ENCODE measurements at regions not wholly inside any gene's neighbourhood (a gene's known extent, or its start where the extent isn't known, plus 50 kb on each side); places are given as distances from the start of the nearest gene placed in this dataset.
"Not testable (repeated sequence)": the region's sequence is repeated elsewhere in the genome, so short reads cannot be mapped to it uniquely, and the experiment has no call there.

DNA sequence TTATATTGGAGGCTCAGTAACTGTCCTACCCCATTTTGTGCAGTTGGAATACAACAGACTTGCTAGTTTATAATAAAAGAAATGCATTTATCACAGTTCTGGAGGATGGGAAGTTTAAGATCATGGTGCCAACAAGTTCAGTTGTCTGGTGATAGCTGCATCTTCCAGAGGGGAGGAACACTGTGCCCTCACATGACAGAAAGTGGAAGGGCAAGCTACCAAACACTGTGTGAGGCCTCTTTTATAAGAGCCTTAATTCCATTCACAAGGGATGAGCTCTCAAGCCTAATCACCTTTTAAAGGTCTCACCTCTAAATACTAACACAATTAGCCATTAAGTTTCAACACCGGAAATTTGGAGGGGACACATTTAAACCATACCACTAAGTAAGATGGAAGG is 1073.9 kb downstream of the PLOD2 start:
- DNase-seq = no peak

DNA sequence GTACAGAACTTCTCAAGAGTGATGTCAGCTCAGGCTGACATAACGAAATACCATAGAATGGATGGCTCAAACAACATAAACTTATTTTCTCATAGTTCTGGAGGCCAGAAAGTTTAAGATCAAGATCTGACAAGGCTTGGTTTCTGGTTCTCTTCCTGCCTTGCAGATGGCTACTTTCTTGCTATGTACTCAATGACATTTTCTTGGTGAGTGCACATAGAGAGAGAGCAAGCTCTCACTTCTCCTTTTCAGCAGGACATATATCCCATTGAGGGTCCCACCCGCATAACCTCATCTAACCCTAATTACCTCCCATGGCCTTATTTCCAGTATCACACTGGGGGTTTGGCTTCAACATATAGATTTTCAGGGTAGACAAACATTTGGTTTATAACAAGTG is 1072.1 kb downstream of the PLOD2 start:
- no peak for DNase-seq

DNA sequence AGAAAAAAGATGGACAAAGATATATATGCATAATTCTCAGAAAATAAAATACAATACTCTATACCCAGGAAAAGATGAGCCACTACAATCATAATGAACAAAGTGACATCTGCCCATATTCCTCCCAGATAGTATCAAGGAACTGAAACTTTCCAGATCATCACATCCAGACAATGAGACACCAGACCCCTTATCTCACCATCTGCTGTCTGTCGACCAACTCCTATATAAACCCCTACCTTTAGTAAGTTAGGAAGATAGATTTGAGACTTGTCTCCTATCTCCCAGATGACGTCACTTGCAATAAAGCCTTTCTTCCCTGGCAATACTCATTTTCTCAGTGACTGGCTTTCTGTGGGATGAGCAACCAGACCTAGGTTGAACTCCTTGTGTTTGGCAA is 1071.6 kb downstream of the PLOD2 start:
- no peak for DNase-seq

DNA sequence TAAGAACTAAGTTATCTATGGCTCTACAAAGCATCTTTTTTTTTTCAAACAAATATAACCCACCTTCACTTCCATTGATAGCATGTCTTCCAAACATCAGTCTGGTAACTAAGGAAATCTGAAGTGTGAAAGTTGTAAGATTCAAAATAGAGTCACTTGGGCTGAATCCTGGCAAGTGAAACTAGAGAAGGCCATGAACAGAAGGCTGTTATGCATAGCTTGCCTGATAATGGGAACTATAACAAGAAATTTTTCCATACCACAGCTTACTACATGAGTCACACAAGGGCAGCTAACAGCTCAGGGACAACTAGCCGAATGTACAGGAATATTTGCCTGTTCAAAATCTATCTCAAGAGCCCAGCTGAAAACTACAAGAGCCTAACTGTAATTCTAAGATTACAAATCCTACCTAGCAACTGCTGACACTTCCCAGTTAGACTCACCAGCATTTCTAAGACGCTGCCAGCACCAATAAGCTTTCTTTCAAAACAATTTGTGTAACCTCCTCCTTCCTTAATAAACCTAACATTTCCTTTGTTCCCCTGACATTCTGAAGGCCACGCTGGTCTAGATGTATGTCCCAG is 1066.5 kb downstream of the PLOD2 start:
- peak; percentile 57 for DNase-seq

DNA sequence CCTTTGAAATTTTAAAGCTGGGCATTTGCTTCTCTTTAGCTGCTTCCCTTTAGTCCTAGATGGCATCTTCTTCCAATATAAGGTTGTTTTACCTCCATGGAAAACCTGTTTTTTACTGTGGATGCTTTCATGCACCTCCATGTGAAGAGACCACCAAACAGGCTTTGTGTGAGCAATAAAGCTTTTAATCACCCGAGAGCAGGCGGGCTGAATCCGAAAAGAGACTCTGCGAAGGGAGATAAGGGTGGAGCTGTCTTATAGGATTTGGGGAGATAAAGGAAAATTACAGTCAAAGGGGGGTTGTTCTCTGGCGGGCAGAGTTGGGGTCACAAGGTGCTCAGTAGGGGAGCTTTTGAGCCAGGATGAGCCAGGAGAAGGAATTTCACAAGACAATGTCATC is 1049.8 kb downstream of the PLOD2 start:
- DNase-seq = not testable (repeated sequence)

DNA sequence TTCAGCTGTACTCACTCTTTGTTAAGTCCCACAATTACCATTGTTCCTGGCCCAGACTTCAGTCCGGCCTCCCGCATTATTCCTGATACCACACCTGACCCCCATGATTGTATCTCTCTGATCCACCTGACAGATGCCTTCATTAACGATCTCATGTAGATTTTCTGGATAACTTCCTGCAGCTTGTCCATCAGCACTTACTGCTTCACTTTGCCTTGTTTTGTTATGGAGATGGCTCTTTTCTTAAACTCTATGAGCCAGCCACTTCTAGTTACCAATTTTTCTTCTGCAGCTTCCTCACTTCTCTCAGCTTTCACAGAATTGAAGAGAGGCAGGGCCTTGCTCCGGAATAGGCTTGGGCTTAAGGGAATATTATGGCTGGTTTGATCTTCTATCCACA is 1044.2 kb downstream of the PLOD2 start:
- no peak for DNase-seq

DNA sequence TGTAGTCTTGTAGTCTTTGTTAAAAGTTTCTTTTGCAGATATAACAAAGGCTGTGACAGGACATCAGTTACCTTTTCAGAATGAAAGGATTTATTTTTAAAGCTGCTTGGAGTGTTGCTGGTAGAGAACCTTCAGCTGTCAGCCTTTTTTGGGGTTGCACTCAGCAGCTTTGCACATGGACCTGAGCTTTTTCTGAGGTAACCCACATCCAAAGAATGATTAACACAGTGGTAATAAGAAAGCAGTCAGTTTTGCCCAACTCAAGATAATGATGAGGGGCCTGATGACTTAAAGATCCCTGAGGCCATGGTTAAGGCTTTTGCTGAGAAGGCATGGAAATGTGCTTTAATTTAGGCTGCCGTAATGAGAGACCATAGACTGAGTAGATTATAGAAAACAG is 1042.7 kb downstream of the PLOD2 start:
- DNase-seq = no peak

DNA sequence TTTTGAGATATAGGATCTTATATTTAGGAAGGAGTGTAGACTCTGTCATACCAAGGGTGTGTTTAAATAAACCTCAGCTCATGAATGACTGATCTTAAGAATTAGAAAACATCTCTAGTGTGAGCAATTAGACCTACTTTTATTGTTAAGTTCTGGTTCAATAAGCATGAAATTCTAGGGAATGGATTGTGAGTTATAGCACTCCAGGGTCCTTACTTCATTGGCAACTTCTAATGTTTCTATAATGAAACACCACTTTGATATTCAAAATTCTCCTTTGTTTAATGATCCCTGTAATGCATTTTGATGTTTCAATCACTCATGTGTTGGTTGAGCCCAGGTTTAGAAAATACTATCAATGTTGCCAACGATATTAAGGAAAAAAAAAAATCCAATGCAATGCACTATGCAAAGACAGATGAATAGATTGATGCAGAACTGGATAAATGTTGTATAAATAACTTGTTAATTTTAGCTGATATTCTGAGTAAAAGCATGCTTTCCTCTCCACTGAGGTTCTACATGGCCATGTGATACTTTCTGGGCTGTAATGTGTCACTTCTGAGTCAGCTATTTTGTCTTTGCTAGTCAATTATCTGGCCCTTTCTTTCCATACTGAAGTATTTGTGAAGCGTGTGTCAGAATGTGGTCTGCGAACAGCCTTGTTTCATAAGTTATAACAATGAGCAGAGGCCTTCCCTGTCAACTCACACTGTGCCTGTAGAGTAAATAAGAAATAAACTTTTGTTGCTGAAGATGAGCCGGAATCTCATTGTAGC is 1035.9 kb downstream of the PLOD2 start:
- no peak for DNase-seq

DNA sequence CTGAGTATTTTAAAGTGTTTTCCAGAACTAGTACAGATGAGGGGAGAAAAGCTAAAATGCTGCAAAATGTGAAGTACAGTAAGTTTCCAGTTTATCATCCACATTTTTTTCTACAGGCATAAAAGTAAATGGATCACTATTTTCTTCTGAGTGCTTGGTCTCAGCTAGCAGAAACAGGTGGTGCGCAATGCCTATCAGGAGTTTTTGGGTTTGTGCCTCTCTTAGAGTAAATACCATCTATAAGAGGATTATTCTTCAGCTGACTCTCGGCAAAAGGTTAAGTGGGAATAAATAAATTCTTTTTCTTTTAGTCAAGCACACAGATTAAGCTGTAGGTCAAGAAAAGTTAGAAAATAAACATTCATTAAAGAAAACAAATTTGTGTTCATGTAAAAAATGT is 1027.7 kb downstream of the PLOD2 start:
- DNase-seq = no peak

DNA sequence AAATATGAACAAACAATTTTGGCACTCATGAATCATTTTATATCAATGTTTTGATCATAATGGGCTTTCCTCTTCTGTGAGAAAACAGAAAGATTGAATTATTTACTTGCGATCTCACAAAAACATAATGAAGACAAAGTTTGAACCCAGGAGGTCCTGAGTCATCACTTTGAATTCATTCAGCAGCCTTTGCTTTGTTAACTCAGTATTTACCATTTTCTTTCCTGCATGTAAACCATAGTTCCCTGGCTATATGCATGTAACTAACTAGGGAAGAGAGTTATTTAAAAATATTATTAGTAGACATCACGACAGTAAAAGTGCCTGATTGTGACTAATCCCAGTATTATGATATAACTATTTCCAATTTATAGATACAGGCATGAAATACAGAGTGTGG is 1026.2 kb downstream of the PLOD2 start:
- DNase-seq = no peak

DNA sequence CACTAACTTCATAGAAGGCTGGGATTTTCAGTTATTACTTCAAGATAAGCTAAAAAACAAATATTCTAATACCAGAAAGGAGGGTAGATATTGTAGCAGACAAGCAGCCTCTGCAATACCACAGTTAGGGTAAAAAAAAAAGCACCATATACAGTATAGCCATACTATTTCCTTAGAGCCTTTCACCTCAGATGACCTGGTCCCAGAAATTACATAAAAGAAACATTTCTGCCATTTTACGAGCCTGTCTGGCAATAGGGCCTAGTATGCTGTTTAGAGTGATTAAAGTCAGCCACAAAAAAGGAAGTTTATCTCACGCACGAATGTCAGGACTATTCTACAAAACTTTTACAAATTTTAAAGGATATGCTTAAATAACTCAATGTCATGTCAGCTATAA is 1016.6 kb downstream of the PLOD2 start:
- DNase-seq = no peak

DNA sequence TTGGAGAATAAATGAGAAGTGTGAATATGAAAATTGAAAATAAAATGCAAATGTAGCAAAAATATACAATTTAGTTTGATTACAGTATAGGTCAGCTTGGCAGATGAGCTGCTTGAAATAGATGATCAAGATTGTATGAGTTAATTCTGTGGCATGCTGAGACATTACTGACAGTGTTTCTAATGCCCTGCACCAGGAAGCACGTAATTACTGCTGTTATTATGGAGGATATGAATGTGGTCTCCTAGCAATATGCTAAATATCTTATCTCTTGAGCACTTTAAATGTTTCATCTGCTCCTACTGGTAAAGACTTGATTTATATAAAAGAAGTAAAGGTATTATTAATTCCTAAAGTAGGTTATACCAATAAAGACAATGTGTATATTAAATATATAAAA is 1015.5 kb downstream of the PLOD2 start:
- no peak for DNase-seq

DNA sequence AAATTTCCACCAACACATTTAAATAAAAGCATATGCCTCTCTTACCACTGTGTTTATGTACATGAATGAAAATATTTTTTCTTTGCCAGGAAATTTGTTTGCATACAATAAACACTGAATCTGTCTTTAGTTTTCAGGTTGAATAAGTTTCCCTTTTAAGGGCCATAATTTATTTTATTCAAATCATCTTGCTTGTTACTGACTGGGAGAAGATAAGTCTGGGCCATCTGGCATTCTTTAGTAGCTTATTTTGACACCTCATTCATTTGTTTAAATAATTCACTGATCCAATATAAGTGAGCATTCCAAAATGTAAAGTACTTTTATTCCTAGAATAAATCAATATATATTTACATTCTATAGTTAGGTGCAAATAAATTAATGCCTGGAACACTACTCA is 1001.3 kb downstream of the PLOD2 start:
- no peak for DNase-seq

DNA sequence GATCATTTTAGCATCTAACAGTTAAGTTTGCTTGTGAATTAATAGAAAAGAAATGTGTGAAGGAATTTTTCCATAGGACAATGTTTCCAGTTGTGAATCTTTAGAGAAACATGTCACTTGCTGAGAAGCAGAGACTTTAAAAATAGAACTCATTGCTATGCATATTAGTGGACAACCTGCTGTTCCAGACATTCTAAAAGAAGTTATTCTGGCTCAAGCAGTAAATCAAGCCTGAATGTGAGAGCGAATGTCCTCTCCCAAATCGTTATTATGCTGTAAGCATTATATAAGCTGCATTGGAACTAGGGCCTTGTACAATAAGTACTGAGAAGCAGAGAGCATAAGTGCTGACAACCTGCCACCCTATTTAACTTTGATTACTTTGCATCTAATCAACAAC is 990.9 kb downstream of the PLOD2 start:
- DNase-seq = no peak

DNA sequence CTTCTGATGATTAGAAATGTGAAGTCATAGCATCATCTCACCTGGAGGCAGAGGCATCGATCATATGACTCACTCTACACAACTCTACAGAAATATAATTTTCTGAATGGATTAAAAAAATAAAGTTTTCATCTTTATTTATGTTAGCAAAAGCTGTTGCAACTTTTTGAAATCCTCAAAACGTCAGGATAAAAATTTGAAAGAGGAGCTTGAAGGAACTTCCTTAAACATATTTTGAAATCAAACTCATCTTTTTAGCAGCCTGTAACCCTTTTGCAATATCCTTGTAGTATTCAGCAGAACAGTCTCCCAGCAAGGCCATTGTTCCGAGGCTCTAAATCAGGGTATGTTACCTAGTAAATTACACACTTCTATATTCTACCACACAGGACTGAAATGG is 985.4 kb downstream of the PLOD2 start:
- DNase-seq = no peak

DNA sequence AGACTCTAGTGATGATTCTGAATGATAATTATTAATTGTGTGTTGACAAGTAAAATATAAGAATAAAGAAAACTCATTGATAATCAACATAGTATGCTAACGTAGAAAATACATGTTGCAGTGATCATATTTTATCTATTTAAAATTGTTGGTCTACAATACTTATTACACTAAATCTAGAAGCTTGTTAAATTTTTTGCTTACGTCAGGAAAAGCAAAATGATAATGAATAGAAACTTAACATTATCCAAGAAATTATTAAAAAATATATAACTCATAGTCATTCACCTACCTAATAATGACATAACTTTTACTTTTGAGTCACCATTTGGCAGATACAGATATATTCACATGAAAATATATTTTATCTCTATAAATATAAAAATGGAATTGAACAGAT is 984.1 kb downstream of the PLOD2 start:
- DNase-seq = no peak

DNA sequence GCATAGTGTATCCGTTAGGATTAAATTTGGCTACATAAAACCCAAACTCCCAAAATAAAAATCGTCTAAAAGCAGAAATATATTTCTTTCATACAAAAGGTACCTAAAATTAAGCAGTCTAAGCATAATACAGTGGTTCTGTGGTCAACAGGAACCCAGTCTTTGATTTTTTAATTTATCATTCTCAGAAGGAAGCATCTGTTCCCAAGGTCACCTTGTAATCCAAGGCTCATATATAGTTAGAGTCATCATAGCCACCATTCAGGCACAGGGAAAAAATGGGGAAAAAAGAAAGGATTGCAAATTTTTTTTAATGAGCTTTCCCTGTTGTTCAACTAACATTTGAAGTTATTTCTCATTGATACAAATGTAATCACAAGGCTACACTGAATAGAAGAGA is 983.2 kb downstream of the PLOD2 start:
- DNase-seq = no peak

DNA sequence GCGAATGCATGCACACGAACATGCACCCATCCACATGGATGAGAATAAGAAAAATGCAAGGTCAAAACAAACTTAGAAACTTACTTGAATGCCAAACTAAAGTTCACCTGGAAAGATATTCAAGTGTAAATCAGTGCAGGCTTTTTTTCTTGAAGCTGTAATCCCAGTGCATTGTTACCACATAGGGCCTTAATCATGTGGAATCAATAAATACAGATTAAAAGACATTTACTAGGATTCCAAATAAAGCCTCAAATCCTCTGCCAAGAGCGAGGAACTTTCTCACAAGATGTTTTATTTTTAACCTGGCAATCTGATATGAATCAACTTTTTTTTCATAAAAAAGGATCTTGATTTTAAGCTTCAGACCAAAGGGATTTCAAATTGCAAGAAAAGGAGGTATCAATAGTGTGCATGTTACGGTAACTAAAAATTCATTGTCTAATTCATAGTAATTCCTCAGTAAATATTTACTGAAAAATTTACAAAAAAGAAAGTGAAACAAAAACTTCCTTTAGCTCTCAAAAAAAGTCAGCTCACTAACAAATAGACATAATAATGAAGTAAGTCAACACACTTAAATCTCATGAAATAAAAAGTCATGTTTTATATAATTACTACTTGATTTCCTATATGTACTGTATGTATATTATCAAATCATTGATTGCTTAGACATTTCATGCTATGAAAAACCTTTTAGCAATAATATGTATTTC is 978.6 kb downstream of the PLOD2 start:
- no peak for DNase-seq

DNA sequence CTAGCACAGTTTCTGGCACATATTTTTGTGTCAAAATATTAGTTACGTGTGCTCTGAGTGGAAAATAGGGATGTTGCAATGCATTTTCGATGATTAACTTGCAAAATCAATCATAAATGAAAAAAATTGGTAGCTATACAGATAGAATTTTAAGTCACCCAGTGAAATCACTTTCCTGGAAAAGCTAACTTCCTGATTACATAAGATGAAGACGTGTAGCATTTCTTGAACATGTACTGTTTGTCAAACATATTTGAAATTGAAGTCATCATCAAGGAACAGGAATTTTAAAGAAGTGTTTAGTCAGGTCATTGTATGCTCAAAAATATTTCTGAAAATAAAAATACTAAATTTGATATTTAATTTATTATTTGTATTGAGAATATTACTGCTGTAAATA is 977.7 kb downstream of the PLOD2 start:
- no peak for DNase-seq

DNA sequence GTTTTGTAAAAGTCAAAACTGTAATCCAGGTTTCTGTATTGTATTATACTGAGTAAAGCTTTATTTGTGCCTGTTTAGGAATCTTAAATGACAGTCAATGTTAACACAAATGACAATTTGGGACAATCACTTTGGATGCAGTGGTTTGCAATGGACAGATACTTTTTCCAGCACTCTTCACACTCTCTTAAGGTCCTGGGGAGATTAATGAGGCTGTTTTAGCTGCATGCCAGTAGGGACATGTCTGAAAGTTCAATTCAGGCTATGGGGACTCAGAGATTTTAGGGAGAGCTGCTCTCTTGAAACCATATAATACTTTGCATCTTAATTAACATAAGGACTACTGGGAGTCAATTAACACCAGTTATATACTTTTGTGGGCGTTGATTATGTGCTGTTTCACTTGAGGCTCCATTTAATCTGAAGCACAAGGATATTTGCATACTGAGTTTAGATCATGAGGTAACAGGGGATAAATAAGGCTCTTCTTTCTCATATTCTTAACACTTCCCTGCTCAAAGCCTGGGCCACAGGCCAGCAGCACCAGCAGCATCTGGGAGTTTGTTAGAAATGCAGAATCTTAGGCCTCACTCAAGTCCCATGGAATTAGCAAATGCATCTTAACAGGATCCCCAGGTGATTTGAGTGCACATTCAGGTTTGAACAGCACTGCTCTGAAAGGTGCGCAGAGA is 972.8 kb downstream of the PLOD2 start:
- no peak for DNase-seq

DNA sequence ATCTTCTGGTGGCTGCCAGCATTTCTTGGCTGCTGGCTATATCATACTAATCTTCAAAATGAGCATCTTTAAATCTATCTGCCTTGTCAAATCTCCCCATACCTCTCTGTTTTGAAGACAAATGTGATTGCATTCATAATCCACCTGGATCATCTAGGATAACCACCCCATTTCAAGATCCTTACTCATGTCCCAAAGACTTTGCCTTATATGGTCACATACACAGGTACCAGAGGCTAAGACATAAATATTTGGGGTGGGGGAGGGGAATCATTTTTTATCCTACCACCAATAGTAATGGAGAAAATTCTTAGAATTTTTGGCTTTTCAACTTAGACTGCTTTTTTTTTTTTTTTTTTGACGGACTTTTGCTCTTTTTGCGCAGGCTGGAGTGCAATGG is 970.8 kb downstream of the PLOD2 start:
- DNase-seq = no peak

DNA sequence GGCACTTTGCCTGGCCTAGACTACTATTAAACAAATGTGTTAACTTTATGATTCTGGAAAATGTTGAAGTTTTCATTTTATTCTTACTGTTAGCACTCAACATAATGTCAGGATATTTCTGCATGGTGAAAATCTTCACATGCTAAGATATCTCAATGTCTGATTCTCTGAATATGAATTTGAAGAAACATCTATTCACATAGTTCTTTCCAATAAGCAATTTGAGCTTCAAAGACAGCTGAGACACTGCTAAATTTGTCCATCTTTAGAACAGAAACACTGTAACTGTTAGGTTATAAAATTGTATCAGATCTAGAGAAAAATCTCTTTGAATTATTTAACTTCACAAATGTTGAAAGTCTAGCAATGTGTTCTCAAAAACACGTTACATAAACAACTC is 970.2 kb downstream of the PLOD2 start:
- DNase-seq = no peak

DNA sequence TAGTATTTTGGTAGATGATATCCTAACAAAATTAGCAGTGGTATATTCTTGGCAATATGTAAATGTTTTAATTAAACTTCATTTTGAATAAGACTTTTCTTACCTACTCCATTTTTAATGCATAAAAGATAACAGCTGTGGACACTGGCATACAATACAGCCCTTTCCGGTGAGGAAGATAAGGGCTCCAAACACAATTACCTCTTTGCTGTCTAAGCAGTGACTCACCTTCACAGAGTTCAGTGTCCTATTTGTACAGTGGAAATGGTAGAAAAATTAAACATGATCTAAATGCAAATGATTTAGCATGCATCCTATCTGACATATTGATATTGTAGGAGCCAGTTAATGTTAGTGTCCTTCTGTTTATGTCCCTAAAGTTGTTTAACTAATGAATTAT is 969.4 kb downstream of the PLOD2 start:
- DNase-seq = peak; percentile 55
